Central memory CD8-positive, alpha-beta T cell (primary cell): ENCODE measurements at regions not wholly inside any gene's neighbourhood (a gene's known extent, or its start where the extent isn't known, plus 50 kb on each side); places are given as distances from the start of the nearest gene placed in this dataset.

Experiments
- ATAC-seq: fragments of 150-1000 bp; cut with Tn5 transposase; replicated peaks from 2 replicates; pipeline ENCODE4 v1.10.0; 2022; ENCODE audit warnings: mild to moderate bottlenecking, moderate FRiP score, moderate number of reproducible peaks; ENCODE audit not compliant: poor library complexity, severe bottlenecking; ENCODE audit errors: extremely low read depth
- DNase-seq, 2 donors: peaks; one replicate each; pipeline ENCODE4 v3.0.0; 2021; ENCODE audit warnings: low spot score in 2 of 2
- H3K27ac Mint-ChIP-seq: one replicate; pipeline ENCODE4 v1.8.0; 2022; ENCODE audit warnings: low read depth, mild to moderate bottlenecking, moderate library complexity, mixed read lengths
- H3K27me3 Mint-ChIP-seq: one replicate; pipeline ENCODE4 v1.8.0; 2022; ENCODE audit warnings: mixed read lengths
- H3K36me3 Mint-ChIP-seq: one replicate; pipeline ENCODE4 v1.8.0; 2022; ENCODE audit warnings: mild to moderate bottlenecking, moderate library complexity, mixed read lengths; ENCODE audit not compliant: insufficient read depth
- H3K4me1 Mint-ChIP-seq: one replicate; pipeline ENCODE4 v1.8.0; 2022; ENCODE audit warnings: mixed read lengths
- H3K4me3 Mint-ChIP-seq: one replicate; pipeline ENCODE4 v1.8.0; 2022; ENCODE audit warnings: mild to moderate bottlenecking, moderate library complexity, mixed read lengths
- H3K9me3 Mint-ChIP-seq: one replicate; pipeline ENCODE4 v1.8.0; 2022; ENCODE audit warnings: mixed read lengths

DNA sequence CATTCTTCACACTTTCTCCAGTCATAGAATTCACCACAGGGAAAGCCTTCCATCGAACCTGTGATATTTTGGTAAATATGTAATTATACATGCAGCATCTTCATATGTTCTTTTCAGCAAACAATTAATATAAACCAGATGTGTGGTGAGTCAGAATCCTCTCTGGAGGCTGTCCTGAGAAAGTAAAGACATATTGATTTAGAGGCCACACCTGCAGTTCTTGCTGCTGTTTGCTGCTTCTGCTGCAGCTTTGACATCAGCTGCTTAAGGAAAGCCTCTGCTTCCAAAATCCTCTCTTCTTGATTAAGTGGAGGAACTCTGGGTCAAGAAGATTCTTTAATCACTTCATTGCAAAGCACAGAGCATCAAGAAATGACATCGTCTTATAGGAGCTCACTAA lies 568.8 kb upstream of the ZEB2 start:
- no peaks in the 10 kb centered on the region for H3K9me3 Mint-ChIP-seq
- H3K27me3 Mint-ChIP-seq, result peaks cover 18% of the 10 kb centered on the region
- H3K4me1 Mint-ChIP-seq, result no peaks in the 10 kb centered on the region
- DNase-seq, result no peak
- no peak overlapping the region for H3K27ac Mint-ChIP-seq
- ATAC-seq, result no peak
- no peak overlapping the region for H3K4me3 Mint-ChIP-seq
- no peaks in the 10 kb centered on the region for H3K36me3 Mint-ChIP-seq

DNA sequence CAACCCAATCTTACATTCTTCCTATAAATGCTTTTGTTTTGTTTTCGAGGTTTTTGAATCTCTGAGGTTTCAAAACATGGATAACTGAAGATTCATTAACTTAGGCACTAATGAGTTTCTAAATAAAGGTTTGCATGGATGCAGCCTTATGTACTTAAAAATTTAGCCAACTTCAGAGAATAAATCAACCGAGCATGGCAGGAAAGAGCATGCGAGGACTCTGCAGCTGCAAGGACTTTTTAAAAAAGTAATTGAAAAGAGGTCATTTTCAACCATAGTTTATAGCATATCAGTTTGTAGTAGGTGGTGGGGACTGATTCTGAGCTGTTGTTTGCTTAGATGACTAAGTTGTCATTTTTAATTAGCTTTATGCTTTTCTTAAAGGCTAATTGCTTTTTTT lies 567.0 kb upstream of the ZEB2 start:
- H3K4me1 Mint-ChIP-seq, result no peaks in the 10 kb centered on the region
- peaks cover 18% of the 10 kb centered on the region for H3K27me3 Mint-ChIP-seq
- ATAC-seq (no peak), DNase-seq (no peak)
- H3K36me3 Mint-ChIP-seq, result no peaks in the 10 kb centered on the region
- H3K9me3 Mint-ChIP-seq, result no peaks in the 10 kb centered on the region
- no peak overlapping the region for H3K4me3 Mint-ChIP-seq
- H3K27ac Mint-ChIP-seq, result no peak overlapping the region

DNA sequence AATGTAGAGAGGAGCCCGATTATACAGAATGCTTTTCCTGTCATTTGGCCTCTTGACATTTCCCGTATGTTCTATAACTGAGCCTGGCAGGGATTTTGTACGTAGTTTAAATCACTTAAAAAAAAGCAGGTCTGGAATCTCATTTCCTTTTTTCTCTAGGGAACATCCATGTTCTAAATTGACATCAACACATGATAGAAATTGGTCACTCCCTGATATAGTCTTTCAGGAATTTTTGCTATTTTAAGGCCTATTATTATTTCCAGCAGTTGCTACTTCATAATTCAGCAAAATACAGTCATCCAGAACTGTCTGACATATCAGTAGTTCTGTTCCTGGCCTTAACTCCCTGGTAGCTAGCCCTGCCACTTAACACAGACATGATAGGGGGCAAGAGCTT lies 565.7 kb upstream of the ZEB2 start:
- Mint-ChIP-seq H3K27ac (no peak overlapping the region), H3K9me3 (no peaks in the 10 kb centered on the region), H3K4me1 (no peaks in the 10 kb centered on the region), H3K36me3 (no peaks in the 10 kb centered on the region), H3K4me3 (no peak overlapping the region), H3K27me3 (peaks cover 18% of the 10 kb centered on the region)
- ATAC-seq, result no peak
- DNase-seq, result no peak

DNA sequence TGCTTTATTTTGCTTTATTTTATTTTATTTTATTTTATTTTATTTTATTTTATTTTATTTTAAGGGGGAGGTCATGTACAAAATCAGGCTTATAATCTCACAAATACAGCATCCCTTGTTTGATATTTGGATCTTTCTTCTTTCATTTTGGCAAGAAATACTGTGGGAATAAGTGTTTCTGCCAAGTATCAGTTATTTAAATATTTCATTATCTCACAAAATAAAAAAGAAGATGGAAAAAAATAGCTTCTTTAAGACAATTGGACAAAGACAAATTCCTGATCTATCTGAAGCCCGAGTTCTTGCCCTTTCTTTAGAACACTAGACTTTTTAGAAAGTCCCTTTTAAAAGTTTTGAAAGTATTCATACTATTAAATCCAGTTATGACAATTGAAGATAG lies 560.5 kb upstream of the ZEB2 start:
- H3K4me1 Mint-ChIP-seq, result no peaks in the 10 kb centered on the region
- no peak overlapping the region for H3K27ac Mint-ChIP-seq
- no peak for ATAC-seq
- no peaks in the 10 kb centered on the region for H3K27me3 Mint-ChIP-seq
- no peaks in the 10 kb centered on the region for H3K9me3 Mint-ChIP-seq
- no peaks in the 10 kb centered on the region for H3K36me3 Mint-ChIP-seq
- no peak overlapping the region for H3K4me3 Mint-ChIP-seq
- no peak for DNase-seq

DNA sequence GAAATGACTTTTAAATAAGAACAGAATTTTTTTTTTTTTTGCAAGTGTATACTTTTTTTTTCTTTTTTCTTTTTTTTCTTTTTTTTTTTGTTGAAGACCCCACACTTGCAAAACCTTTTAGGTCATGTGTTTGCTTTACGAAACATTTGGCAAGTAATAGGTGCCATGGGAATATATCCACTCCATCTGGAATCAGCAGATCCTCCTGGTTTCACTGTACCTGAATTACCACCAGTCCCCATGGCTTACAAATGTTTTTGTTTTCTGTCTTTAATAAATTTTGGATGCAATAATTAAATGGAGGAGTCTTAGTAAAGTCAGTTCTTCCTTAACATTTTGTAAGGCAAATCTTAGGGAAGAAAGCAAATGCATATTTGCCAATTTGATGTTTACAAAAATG lies 559.7 kb upstream of the ZEB2 start:
- Mint-ChIP-seq H3K27me3 (no peaks in the 10 kb centered on the region), H3K4me3 (no peak overlapping the region), H3K9me3 (no peaks in the 10 kb centered on the region), H3K36me3 (no peaks in the 10 kb centered on the region), H3K4me1 (no peaks in the 10 kb centered on the region), H3K27ac (no peak overlapping the region)
- DNase-seq, result no peak
- ATAC-seq, result no peak

DNA sequence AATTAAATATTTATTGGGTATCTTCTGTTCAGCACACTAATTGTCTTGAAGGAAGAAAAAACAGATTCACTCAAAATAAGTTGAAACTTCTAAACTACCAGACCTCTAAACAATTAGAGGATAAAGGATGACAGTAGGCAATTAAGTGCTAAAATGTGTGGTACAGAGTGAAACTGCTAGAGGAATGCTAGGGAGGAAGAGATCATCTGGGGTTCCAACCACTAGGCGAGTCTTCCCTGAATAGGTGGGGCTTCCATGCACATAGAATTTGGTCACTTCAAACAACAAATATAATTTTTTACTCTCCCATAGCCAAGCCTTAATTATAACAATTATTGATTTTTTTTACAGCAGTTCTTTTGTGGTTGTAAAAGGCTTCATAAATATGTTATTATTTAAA lies 559.0 kb upstream of the ZEB2 start:
- H3K27me3 Mint-ChIP-seq, result no peaks in the 10 kb centered on the region
- H3K9me3 Mint-ChIP-seq, result no peaks in the 10 kb centered on the region
- H3K4me1 Mint-ChIP-seq, result no peaks in the 10 kb centered on the region
- H3K4me3 Mint-ChIP-seq, result no peak overlapping the region
- DNase-seq (no peak), ATAC-seq (no peak)
- H3K36me3 Mint-ChIP-seq, result no peaks in the 10 kb centered on the region
- no peak overlapping the region for H3K27ac Mint-ChIP-seq

DNA sequence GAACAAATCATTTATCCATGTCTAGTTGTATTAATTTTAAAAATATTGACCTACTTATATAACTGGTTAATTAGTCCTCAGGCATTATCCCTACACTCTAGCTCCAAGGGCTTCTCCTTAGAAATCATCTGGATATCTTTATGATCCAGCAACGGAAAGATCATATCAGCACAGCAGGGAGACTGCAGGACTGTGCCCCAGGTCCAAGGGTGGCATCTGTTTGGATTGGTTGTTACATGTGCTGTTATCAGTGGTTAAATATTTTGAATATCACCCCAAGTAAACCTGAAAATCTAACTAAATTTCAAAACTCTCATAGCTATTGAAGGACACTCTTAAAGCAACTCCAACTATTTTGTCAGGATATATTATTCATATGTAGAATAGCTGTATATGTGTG lies 556.2 kb upstream of the ZEB2 start:
- H3K27ac Mint-ChIP-seq, result no peak overlapping the region
- ATAC-seq (no peak), DNase-seq (no peak)
- H3K27me3 Mint-ChIP-seq, result no peaks in the 10 kb centered on the region
- H3K9me3 Mint-ChIP-seq, result no peaks in the 10 kb centered on the region
- no peaks in the 10 kb centered on the region for H3K4me1 Mint-ChIP-seq
- no peak overlapping the region for H3K4me3 Mint-ChIP-seq
- no peaks in the 10 kb centered on the region for H3K36me3 Mint-ChIP-seq

DNA sequence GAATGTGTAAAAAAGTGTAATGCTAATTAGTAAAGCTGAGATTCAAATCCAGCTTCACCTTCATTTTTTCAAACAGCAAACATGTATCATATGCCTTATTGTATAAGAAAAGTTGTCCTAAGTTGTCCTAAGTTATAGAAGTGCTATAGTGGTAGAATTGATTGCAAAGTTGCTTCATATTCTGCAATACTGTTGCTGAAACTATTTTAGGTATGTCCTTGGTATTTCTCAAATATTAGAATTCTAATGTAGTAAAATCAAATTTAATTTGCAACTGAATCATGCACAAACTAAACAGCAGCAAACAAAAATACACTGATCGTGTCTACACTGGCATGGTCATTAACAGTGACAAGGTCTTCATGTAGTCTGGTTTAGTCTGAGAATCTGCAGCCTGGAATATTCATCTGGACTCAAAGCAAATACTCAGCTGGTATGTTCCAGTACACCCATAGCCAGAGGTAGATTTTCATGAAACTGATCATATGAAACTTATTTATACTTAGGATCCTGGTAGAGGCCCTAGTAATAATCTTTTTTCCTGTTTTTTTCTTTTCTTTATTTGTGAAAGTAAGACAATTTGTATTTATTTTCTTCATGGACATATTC lies 555.6 kb upstream of the ZEB2 start:
- no peak for ATAC-seq
- Mint-ChIP-seq H3K4me1 (no peaks in the 10 kb centered on the region), H3K27ac (no peak overlapping the region), H3K36me3 (no peaks in the 10 kb centered on the region), H3K9me3 (no peaks in the 10 kb centered on the region), H3K27me3 (no peaks in the 10 kb centered on the region), H3K4me3 (no peak overlapping the region)
- no peak for DNase-seq

DNA sequence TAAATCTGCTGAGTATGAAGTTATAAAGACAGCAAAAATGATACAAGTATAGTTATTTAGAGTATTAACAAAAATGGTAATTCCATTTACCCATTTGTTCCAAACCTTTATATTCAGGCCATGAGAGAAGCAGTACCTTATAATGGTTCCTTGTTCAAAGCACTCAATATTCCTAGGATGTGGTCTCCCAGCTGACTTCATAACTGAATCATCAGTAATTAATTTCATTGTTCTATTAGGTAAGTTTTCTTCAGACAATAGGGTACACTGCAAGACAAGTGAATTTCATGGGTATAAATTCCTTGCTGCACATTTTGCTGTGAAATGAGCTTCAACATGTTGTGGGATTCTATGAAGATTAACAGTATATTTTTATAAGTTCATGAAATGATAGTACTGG lies 550.8 kb upstream of the ZEB2 start:
- H3K4me1 Mint-ChIP-seq, result no peaks in the 10 kb centered on the region
- peaks cover 19% of the 10 kb centered on the region for H3K27me3 Mint-ChIP-seq
- H3K36me3 Mint-ChIP-seq, result no peaks in the 10 kb centered on the region
- no peak overlapping the region for H3K4me3 Mint-ChIP-seq
- no peaks in the 10 kb centered on the region for H3K9me3 Mint-ChIP-seq
- DNase-seq, result no peak
- ATAC-seq, result no peak
- no peak overlapping the region for H3K27ac Mint-ChIP-seq

DNA sequence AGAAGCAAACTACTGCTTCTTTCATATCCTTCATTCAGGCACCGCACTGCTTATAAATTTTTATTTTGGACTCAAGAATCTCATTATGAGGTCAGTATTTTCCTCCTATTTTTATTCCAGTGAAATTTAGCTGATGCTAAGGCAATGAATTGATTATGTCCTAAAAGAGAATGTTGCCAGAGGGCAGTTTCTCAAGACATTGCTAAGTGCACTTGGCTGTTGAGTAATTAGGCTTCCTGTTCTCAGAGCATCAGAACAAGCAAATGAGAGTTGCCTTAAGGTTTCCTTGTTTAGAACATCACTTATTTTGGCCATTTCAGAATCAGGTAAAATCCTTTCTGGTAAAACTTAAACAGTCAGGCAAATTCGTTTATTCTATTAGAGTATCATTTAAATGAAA lies 548.6 kb upstream of the ZEB2 start:
- Mint-ChIP-seq H3K27ac (no peak overlapping the region), H3K4me1 (no peaks in the 10 kb centered on the region), H3K27me3 (peaks cover 19% of the 10 kb centered on the region), H3K9me3 (no peaks in the 10 kb centered on the region), H3K36me3 (no peaks in the 10 kb centered on the region), H3K4me3 (no peak overlapping the region)
- ATAC-seq, result no peak
- no peak for DNase-seq

DNA sequence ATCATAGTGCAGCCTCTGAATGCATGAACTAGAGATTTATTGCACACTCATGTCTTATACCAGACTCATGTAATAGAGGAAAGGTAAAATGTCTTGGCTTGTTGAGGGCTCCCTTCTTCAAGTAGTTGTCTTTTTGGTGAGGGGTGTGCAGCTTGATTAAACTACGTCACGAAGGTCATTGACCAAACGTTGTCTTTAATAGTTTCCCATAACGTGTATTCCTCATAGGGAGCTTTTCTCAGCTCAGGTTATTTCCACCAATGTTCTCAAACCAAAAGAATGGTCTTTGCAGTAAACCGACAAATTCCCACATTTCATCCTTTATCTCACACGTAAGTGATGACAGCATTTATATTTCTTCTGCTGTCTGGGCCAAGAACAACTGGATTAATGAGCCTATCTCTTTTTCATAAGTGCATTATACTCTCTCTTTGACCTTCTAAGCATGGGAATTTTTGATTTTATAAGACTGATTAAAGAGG lies 547.7 kb upstream of the ZEB2 start:
- no peaks in the 10 kb centered on the region for H3K4me1 Mint-ChIP-seq
- no peak for ATAC-seq
- no peak overlapping the region for H3K27ac Mint-ChIP-seq
- DNase-seq, result no peak
- H3K27me3 Mint-ChIP-seq, result peaks cover 19% of the 10 kb centered on the region
- no peaks in the 10 kb centered on the region for H3K36me3 Mint-ChIP-seq
- no peaks in the 10 kb centered on the region for H3K9me3 Mint-ChIP-seq
- H3K4me3 Mint-ChIP-seq, result no peak overlapping the region

DNA sequence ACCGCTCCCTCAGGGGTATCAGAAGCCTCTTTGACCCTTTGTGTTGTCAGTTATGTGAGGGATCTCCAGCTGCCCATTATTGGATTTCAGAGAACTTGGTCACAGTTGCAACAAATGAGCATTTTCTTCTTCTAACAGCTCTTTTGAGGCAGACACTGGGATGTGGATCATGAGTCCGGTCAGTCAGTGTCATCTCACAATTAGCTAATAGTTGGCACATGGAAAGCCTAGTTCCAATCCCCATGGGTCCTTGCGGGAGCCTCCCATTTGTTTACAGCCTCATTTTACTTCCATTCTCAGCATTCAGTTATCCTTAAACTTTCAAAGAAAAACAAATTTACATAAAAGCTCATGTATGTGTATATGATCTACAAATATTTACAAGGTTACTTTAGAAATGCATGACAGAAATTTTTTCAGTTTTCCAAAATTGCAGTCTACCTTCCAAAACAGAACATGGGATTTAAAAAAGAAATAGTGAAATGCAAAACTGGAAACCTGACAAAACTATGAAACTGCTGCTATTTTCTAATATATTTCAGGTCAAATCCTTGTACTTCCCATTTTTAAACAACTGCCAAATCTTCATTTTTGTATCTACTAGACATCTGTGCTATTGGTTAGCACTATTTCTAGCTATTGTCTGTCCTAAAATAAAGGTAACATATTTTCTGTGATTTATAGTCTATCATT lies 547.1 kb upstream of the ZEB2 start:
- H3K4me3 Mint-ChIP-seq, result no peak overlapping the region
- DNase-seq (no peak), ATAC-seq (no peak)
- H3K4me1 Mint-ChIP-seq, result no peaks in the 10 kb centered on the region
- no peak overlapping the region for H3K27ac Mint-ChIP-seq
- H3K27me3 Mint-ChIP-seq, result peaks cover 19% of the 10 kb centered on the region
- no peaks in the 10 kb centered on the region for H3K9me3 Mint-ChIP-seq
- H3K36me3 Mint-ChIP-seq, result no peaks in the 10 kb centered on the region

DNA sequence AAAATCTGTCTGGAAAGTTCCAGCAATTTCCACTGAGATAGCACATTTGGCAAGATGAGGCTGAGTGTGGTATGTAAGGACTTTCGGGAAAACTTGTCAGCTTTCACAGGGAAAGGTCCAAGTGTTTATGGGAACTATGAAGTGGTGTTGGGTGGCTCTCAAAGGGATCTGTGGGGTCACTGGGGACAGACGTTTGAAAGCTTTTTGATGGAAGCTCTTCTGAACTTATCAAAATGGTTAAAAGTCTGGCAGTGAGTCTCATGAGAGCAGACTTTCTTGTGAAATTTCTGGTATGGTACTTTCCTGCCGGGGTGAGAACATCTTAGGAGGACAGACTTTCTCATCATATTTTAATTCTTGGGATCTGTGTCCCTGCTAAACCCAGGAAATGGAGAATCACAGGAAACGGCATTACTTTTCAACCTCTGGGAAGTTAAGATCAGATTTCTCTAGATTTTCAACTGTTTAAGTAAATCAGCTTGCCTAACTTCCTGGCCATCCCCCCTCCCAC lies 546.3 kb upstream of the ZEB2 start:
- Mint-ChIP-seq H3K4me1 (no peaks in the 10 kb centered on the region), H3K4me3 (no peak overlapping the region)
- ATAC-seq, result no peak

More for the DNA sequence above, 546.3 kb upstream of the ZEB2 start:
- Mint-ChIP-seq H3K27me3 (peaks cover 19% of the 10 kb centered on the region), H3K27ac (no peak overlapping the region), H3K36me3 (no peaks in the 10 kb centered on the region), H3K9me3 (no peaks in the 10 kb centered on the region)
- DNase-seq, result no peak
